Mesothelial cell of epicardium (in vitro differentiated cells): ENCODE measurements at regions not wholly inside any gene's neighbourhood (a gene's known extent, or its start where the extent isn't known, plus 50 kb on each side); places are given as distances from the start of the nearest gene placed in this dataset.

Experiments
- DNase-seq, 2 experiments: peaks; one replicate each; pipeline ENCODE4 v3.0.0; 2021; ENCODE audit warnings: low spot score in 2 of 2; ENCODE audit not compliant: unreplicated experiment in 2 of 2
- H3K27ac Mint-ChIP-seq: 2 replicates; pipeline ENCODE4 v1.8.0; 2021; ENCODE audit warnings: mixed read lengths
- H3K27me3 Mint-ChIP-seq: 2 replicates; pipeline ENCODE4 v1.8.0; 2021; ENCODE audit warnings: low read depth, mixed read lengths
- H3K36me3 Mint-ChIP-seq: 2 replicates; pipeline ENCODE4 v1.8.0; 2021; ENCODE audit warnings: mixed read lengths
- H3K4me1 Mint-ChIP-seq: 2 replicates; pipeline ENCODE4 v1.8.0; 2021; ENCODE audit warnings: mixed read lengths
- H3K4me3 Mint-ChIP-seq: 2 replicates; pipeline ENCODE4 v1.8.0; 2021; ENCODE audit warnings: mild to moderate bottlenecking, moderate library complexity, mixed read lengths
- H3K9me3 Mint-ChIP-seq: 2 replicates; pipeline ENCODE4 v1.8.0; 2021; ENCODE audit warnings: mixed read lengths
- TF ChIP-seq, protein P1 (sequence below): fragments of 200-600 bp; sonication (generic); IDR thresholded peaks from one replicate; pipeline ENCODE4 v1.5.0; 2021; ENCODE audit warnings: antibody characterized with exemption; ENCODE audit not compliant: unreplicated experiment

DNA sequence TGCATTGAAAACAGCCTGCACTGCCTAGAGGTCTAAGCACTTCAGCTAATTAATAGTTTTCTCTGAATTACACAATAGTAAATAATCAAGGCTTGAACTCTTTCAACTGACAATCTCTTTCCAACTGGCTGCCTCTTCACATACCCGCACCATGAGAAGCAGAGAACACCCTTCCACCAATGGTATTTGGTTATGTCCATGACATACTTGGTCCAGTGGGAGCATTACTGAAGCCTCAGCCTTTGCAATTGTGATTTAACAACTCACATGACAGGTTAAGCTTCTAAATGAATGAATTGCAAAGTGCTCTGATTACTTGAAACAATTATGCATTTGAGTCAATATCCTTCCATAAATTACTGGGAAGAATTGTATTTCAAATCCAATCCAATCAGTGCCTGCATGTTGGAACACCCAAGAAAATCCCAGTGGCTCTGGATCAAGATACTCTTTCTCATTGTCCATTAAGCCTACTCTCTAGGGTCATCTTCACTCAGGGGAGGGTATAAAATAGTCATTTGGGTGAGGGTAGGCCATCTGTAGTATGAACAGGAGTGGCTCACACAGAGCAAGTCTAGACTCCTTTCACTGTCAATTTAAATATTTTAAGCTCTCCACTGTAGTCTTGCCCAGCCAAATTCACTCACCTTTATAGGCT lies 101.1 kb downstream of the HS1BP3 start:
- Mint-ChIP-seq H3K4me3 (no peak overlapping the region), H3K27ac (no peak overlapping the region), H3K4me1 (peaks cover 17% of the 10 kb centered on the region), H3K9me3 (peaks cover 3% of the 10 kb centered on the region), H3K36me3 (no peaks in the 10 kb centered on the region), H3K27me3 (no peaks in the 10 kb centered on the region)
- no peak for DNase-seq
- TF ChIP-seq, protein P1, sequence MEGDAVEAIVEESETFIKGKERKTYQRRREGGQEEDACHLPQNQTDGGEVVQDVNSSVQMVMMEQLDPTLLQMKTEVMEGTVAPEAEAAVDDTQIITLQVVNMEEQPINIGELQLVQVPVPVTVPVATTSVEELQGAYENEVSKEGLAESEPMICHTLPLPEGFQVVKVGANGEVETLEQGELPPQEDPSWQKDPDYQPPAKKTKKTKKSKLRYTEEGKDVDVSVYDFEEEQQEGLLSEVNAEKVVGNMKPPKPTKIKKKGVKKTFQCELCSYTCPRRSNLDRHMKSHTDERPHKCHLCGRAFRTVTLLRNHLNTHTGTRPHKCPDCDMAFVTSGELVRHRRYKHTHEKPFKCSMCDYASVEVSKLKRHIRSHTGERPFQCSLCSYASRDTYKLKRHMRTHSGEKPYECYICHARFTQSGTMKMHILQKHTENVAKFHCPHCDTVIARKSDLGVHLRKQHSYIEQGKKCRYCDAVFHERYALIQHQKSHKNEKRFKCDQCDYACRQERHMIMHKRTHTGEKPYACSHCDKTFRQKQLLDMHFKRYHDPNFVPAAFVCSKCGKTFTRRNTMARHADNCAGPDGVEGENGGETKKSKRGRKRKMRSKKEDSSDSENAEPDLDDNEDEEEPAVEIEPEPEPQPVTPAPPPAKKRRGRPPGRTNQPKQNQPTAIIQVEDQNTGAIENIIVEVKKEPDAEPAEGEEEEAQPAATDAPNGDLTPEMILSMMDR: no peak

DNA sequence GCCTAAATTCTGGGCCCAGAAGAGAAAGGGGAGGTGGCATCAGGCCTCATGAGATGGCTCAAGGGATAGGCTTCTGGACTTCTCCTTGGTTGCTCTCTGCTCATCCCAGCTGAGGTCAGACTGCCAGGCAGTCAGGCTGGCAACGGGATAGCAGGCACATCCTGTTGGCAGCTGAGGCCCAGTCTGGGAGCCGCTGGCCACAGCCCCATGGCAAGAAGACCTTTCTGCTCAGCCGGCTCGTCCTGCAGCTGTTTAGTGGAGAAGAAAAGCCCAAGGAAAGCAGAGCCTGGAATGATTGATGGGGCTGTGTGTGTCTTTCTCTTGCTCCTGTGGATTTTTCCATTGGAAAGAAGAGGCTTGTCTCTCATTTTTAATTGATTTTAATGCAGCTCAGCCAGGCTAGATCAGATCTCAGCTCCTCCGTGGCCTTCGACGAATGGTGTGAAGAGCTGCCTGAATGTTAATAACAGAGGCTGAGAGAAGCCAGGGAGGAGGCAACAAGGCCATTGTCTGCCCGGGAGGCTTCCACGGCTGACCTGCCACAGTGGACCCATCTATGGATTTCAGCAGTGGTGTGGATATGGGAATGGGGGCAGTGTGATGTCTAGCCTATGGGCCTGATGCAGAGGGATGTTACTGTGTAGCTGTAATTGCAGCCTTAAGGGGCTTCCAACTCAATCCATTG lies 99.5 kb downstream of the HS1BP3 start:
- no peak for DNase-seq
- H3K27ac Mint-ChIP-seq: no peak overlapping the region
- H3K27me3 Mint-ChIP-seq: no peaks in the 10 kb centered on the region
- no peak overlapping the region for H3K4me3 Mint-ChIP-seq
- TF ChIP-seq, protein P1: no peak
- H3K4me1 Mint-ChIP-seq: peaks cover 15% of the 10 kb centered on the region
- H3K9me3 Mint-ChIP-seq: no peaks in the 10 kb centered on the region
- no peaks in the 10 kb centered on the region for H3K36me3 Mint-ChIP-seq

DNA sequence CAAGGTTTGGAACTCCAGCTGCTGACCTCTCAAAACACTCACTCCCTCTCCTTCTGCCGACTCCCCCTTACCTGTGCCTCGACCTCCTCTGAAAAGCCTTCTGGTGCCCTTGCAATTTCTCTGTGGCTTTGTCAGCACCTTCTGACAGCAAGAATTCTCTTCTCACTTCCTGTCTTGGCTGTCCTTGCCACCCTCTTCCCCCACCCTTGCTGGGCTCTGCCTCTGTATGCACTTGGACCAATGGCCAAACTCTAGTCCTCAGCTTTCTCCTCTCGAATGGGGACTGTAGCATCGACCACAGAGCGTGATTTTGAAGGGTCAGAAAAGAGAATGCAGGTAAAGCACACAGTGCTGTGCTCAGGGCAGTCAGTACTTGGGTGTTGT lies 99.0 kb downstream of the HS1BP3 start:
- Mint-ChIP-seq H3K36me3 (no peaks in the 10 kb centered on the region), H3K27ac (no peak overlapping the region), H3K27me3 (no peaks in the 10 kb centered on the region), H3K4me1 (peaks cover 15% of the 10 kb centered on the region), H3K4me3 (no peak overlapping the region), H3K9me3 (no peaks in the 10 kb centered on the region)
- DNase-seq: no peak
- TF ChIP-seq, protein P1: no peak

DNA sequence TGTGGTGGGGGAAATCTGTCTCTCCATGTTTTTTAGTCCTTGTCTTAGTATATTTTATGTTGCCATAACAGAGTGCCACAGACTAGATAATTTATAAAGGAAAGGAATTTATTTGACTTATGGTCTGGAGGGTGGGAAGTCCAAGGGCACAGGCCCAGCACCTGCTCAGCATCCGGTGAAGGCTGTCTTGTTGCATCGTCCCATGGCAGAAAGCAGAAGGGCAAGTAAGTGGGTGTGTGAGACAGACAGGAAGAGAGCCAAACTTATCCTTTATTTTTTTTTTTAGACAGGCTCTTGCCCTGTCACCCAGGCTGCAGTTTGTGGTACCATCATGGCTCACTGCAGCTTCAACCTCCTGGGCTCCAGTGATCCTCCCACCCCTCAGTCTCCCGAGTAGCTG lies 98.1 kb downstream of the HS1BP3 start:
- no peak overlapping the region for H3K27ac Mint-ChIP-seq
- no peaks in the 10 kb centered on the region for H3K9me3 Mint-ChIP-seq
- H3K4me1 Mint-ChIP-seq: peaks cover 21% of the 10 kb centered on the region
- no peaks in the 10 kb centered on the region for H3K27me3 Mint-ChIP-seq
- TF ChIP-seq, protein P1: no peak
- no peak for DNase-seq
- H3K36me3 Mint-ChIP-seq: no peaks in the 10 kb centered on the region
- no peak overlapping the region for H3K4me3 Mint-ChIP-seq

DNA sequence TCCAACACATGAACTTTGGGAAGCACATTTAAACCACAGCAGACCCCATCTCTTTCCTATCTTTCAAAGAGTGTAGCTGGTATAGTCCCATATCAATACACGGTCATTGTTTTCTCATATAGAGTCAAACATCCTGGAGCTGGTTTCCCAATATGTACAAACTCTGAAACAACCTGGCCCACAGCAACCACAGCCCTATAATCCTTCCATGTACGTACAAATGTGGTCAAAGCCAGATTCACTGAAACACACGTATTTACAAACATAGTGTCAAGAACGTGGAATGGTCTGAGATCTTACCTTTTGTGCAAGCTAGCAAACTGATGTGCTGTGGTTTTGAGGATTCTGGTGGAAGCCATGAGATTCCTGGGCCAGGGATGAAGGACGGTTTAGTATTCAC lies 97.3 kb downstream of the HS1BP3 start:
- H3K9me3 Mint-ChIP-seq: no peaks in the 10 kb centered on the region
- H3K4me1 Mint-ChIP-seq: peaks cover 23% of the 10 kb centered on the region
- H3K36me3 Mint-ChIP-seq: no peaks in the 10 kb centered on the region
- no peak for DNase-seq
- H3K27me3 Mint-ChIP-seq: no peaks in the 10 kb centered on the region
- no peak overlapping the region for H3K4me3 Mint-ChIP-seq
- no peak overlapping the region for H3K27ac Mint-ChIP-seq
- TF ChIP-seq, protein P1: no peak
